Smooth muscle cell (in vitro differentiated cells): ENCODE measurements at regions not wholly inside any gene's neighbourhood (a gene's known extent, or its start where the extent isn't known, plus 50 kb on each side); places are given as distances from the start of the nearest gene placed in this dataset.

Experiments used
- DNase-seq: peaks from one replicate; lab custom pipeline; 2025; ENCODE audit not compliant: unreplicated experiment; lab: John Stamatoyannopoulos, UW
- H2AFZ ChIP-seq: fragments of 200-600 bp; sonication (generic); 2 replicates; pipeline ENCODE4 v1.6.0; 2016; ENCODE audit warnings: antibody characterized with exemption, low read depth, mild to moderate bottlenecking
- H3F3A ChIP-seq: fragments of 200-600 bp; sonication (generic); 2 replicates; pipeline ENCODE4 v1.6.0; 2017; ENCODE audit warnings: antibody characterized with exemption, low read depth
- H3K27ac ChIP-seq: fragments of 200-600 bp; sonication (generic); 2 replicates; pipeline ENCODE4 v1.5.1; 2016; ENCODE audit warnings: low read depth, mild to moderate bottlenecking
- H3K27me3 ChIP-seq: fragments of 200-600 bp; sonication (generic); 2 replicates; pipeline ENCODE4 v1.6.1; 2016; ENCODE audit warnings: low read depth, mild to moderate bottlenecking
- H3K36me3 ChIP-seq: fragments of 200-600 bp; sonication (generic); 2 replicates; pipeline ENCODE4 v1.5.1; 2016; ENCODE audit warnings: low read depth
- H3K4me1 ChIP-seq: fragments of 200-600 bp; sonication (generic); 2 replicates; pipeline ENCODE4 v1.5.1; 2016; ENCODE audit warnings: low read depth
- H3K4me2 ChIP-seq: fragments of 200-600 bp; sonication (generic); 2 replicates; pipeline ENCODE4 v1.6.0; 2016; ENCODE audit warnings: mild to moderate bottlenecking
- H3K4me3 ChIP-seq: fragments of 200-600 bp; sonication (generic); 2 replicates; pipeline ENCODE4 v1.5.1; 2016; ENCODE audit warnings: mild to moderate bottlenecking
- H3K79me2 ChIP-seq: fragments of 200-600 bp; sonication (generic); 2 replicates; pipeline ENCODE4 v1.6.0; 2016; ENCODE audit warnings: low read depth, mild to moderate bottlenecking
- H3K9ac ChIP-seq: fragments of 200-600 bp; sonication (generic); 2 replicates; pipeline ENCODE4 v1.6.0; 2016; ENCODE audit warnings: low read depth
- H3K9me3 ChIP-seq: fragments of 200-600 bp; sonication (generic); replicated peaks from 2 replicates; pipeline ENCODE4 v1.5.1; 2016; ENCODE audit warnings: low read depth
- H4K20me1 ChIP-seq: fragments of 200-600 bp; sonication (generic); 2 replicates; pipeline ENCODE4 v1.6.0; 2016; ENCODE audit warnings: low read depth
- WGBS: methylation state at CpG from one replicate; pipeline ENCODE4 v1.1.7; 2016; ENCODE audit warnings: low lambda C conversion rate; 5-methylcytosine and 5-hydroxymethylcytosine counted together
- TF ChIP-seq, protein P1 (sequence below): fragments of 200-600 bp; sonication (generic); IDR thresholded peaks from 2 replicates; pipeline ENCODE4 v1.5.1; 2017; ENCODE audit warnings: borderline replicate concordance, mild to moderate bottlenecking, antibody characterized with exemption; ENCODE audit not compliant: insufficient read depth, poor library complexity, severe bottlenecking

DNA sequence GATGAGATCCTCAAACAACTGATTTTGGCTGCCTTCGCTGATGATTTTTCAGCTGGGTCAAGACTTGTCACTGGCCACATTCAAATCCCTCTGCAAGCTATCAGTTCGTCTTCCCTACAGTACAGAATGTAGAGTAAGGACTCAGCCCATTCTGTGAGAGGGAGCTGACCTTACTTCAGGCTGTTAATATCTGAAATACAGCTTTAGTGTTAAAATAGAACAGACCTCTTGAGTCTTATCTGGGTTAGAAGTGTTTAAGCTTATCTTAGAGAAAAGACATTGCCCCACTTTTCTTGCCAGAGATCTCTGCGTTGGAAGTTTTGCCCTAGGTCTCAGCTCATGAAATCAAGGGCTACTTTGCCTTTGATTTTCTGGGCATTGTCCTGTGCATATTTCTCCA lies 383.4 kb upstream of the LARGE1 start:
- H3K9me3 ChIP-seq = no peaks in the 10 kb centered on the region
- no peak overlapping the region for H2AFZ ChIP-seq
- H3K9ac ChIP-seq = no peak overlapping the region
- H4K20me1 ChIP-seq = no peaks in the 10 kb centered on the region
- H3K4me3 ChIP-seq = no peak overlapping the region
- no peaks in the 10 kb centered on the region for H3F3A ChIP-seq
- H3K4me2 ChIP-seq = no peak overlapping the region
- H3K27me3 ChIP-seq = no peaks in the 10 kb centered on the region
- H3K36me3 ChIP-seq = no peaks in the 10 kb centered on the region
- no peaks in the 10 kb centered on the region for H3K79me2 ChIP-seq
- TF ChIP-seq, protein P1, sequence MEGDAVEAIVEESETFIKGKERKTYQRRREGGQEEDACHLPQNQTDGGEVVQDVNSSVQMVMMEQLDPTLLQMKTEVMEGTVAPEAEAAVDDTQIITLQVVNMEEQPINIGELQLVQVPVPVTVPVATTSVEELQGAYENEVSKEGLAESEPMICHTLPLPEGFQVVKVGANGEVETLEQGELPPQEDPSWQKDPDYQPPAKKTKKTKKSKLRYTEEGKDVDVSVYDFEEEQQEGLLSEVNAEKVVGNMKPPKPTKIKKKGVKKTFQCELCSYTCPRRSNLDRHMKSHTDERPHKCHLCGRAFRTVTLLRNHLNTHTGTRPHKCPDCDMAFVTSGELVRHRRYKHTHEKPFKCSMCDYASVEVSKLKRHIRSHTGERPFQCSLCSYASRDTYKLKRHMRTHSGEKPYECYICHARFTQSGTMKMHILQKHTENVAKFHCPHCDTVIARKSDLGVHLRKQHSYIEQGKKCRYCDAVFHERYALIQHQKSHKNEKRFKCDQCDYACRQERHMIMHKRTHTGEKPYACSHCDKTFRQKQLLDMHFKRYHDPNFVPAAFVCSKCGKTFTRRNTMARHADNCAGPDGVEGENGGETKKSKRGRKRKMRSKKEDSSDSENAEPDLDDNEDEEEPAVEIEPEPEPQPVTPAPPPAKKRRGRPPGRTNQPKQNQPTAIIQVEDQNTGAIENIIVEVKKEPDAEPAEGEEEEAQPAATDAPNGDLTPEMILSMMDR = no peak
- 70% methylated on average over 3 of the region's 3 CpGs for WGBS
- no peaks in the 10 kb centered on the region for H3K4me1 ChIP-seq
- H3K27ac ChIP-seq = no peak overlapping the region
- DNase-seq = no peak

DNA sequence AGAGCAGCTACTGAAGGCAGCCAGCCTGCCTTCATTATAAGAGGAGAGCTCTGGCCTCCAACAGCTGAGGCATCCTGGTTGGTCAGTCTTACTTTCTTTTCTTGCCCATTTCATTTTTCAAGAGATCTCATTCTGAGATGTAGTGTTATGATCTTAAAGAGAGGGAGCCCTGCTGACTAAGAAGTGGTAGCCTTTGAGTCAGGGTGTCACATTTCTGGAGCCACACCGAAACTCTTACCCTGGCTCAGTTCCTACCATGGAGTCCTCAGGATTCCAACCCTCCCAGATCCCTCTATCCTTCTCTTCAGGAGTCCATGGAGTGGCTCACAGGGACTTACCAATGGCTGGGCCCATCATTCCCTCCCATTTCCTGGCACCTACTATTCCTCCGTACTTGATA lies 386.1 kb upstream of the LARGE1 start:
- WGBS = 94% methylated on average over 2 of the region's 2 CpGs
- Histone ChIP-seq H3K4me2 (no peak overlapping the region), H3K36me3 (no peaks in the 10 kb centered on the region), H3K4me3 (no peak overlapping the region), H3K9ac (no peak overlapping the region), H2AFZ (no peak overlapping the region), H3K9me3 (no peaks in the 10 kb centered on the region), H4K20me1 (no peaks in the 10 kb centered on the region), H3K27me3 (no peaks in the 10 kb centered on the region), H3K27ac (no peak overlapping the region), H3F3A (no peaks in the 10 kb centered on the region), H3K4me1 (no peaks in the 10 kb centered on the region), H3K79me2 (no peaks in the 10 kb centered on the region)
- DNase-seq = no peak
- TF ChIP-seq, protein P1 = no peak

DNA sequence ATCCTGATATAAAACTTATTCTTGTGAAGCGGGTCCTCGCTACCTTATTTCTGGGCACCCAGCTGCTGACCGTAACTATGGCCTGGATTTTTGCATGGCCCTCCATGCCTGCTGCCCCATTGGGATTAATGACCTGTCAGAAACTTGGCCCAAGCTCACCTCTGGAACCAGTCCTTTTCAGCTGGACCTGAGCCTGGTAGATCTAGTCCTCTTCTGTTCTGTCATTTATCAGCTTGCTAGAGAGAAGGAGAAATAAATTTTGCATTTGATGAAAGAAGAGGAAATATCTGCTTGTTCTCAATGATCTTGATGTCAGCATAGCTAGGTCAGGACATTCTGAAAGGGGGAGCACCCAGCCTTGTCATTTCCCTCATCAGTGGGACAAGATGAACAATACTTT lies 387.8 kb upstream of the LARGE1 start:
- TF ChIP-seq, protein P1 = no peak
- Histone ChIP-seq H3K27ac (no peak overlapping the region), H2AFZ (no peak overlapping the region), H3K4me2 (no peak overlapping the region), H3F3A (no peaks in the 10 kb centered on the region), H3K27me3 (no peaks in the 10 kb centered on the region), H3K4me3 (no peak overlapping the region), H3K9ac (no peak overlapping the region), H3K4me1 (no peaks in the 10 kb centered on the region), H4K20me1 (no peaks in the 10 kb centered on the region), H3K79me2 (no peaks in the 10 kb centered on the region), H3K9me3 (no peaks in the 10 kb centered on the region), H3K36me3 (no peaks in the 10 kb centered on the region)
- DNase-seq = no peak
- 80% methylated on average over 3 of the region's 3 CpGs for WGBS

DNA sequence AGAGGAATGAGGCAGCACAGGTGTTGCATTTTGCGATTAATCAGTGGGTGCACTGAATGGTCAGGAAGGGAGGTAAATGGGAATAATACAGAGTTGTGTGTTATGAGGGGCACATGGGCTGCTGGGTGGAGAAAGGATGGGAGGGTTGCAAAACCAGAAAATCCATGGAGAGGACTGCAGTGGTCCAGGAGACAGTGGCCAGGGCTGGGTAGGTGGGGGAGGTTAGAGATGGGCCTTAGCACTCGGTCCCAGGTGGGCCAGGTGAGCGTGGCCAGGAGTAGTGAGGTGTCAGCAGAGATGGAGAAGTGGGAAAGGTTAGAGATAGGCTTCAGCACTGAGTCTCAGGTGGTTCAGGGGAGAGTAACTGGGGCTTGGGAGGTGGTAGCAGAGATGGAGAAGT lies 399.1 kb upstream of the LARGE1 start:
- H3K79me2 ChIP-seq = no peaks in the 10 kb centered on the region
- H3F3A ChIP-seq = no peaks in the 10 kb centered on the region
- no peaks in the 10 kb centered on the region for H3K9me3 ChIP-seq
- no peaks in the 10 kb centered on the region for H3K4me1 ChIP-seq
- 77% methylated on average over 3 of the region's 3 CpGs for WGBS
- TF ChIP-seq, protein P1 = no peak
- H3K9ac ChIP-seq = no peak overlapping the region
- no peak for DNase-seq
- H2AFZ ChIP-seq = no peak overlapping the region
- no peaks in the 10 kb centered on the region for H3K36me3 ChIP-seq
- H3K27me3 ChIP-seq = peaks cover 9% of the 10 kb centered on the region
- no peaks in the 10 kb centered on the region for H4K20me1 ChIP-seq
- no peak overlapping the region for H3K4me2 ChIP-seq
- H3K27ac ChIP-seq = no peak overlapping the region
- H3K4me3 ChIP-seq = no peak overlapping the region
